GM23248 (cell line): ENCODE measurements at regions not wholly inside any gene's neighbourhood (a gene's known extent, or its start where the extent isn't known, plus 50 kb on each side); places are given as distances from the start of the nearest gene placed in this dataset.
A peak's percentile ranks its signal among the peaks of the same experiment; 100 is the strongest.

Experiments
- DNase-seq: peaks from one replicate; pipeline ENCODE4 v3.0.0-alpha.2; 2015
- H2AFZ ChIP-seq: fragments of 200-600 bp; sonication (generic); 2 replicates; pipeline ENCODE4 v1.6.1; 2016; ENCODE audit warnings: antibody characterized with exemption
- H3F3A ChIP-seq: fragments of 200-600 bp; sonication (generic); 2 replicates; pipeline ENCODE4 v1.6.1; 2016; ENCODE audit warnings: mild to moderate bottlenecking, antibody characterized with exemption, mixed run types; ENCODE audit not compliant: insufficient read depth
- H3K27ac ChIP-seq: fragments of 200-600 bp; sonication (generic); 2 replicates; pipeline ENCODE4 v1.5.1; 2016; ENCODE audit warnings: mild to moderate bottlenecking
- H3K27me3 ChIP-seq: fragments of 200-600 bp; sonication (generic); replicated peaks from 2 replicates; pipeline ENCODE4 v1.6.1; 2016; ENCODE audit warnings: mild to moderate bottlenecking; ENCODE audit not compliant: insufficient read depth
- H3K36me3 ChIP-seq: fragments of 200-600 bp; sonication (generic); 2 replicates; pipeline ENCODE4 v1.6.1; 2016; ENCODE audit warnings: low read depth, mild to moderate bottlenecking
- H3K4me1 ChIP-seq: fragments of 200-600 bp; sonication (generic); 2 replicates; pipeline ENCODE4 v1.6.1; 2016; ENCODE audit warnings: mild to moderate bottlenecking; ENCODE audit not compliant: insufficient read depth
- H3K4me2 ChIP-seq: fragments of 200-600 bp; sonication (generic); one replicate; pipeline ENCODE4 v1.6.1; 2016; ENCODE audit warnings: mild to moderate bottlenecking; ENCODE audit not compliant: unreplicated experiment
- H3K4me3 ChIP-seq: fragments of 200-600 bp; sonication (generic); 2 replicates; pipeline ENCODE4 v1.5.1; 2016; ENCODE audit warnings: mild to moderate bottlenecking
- H3K79me2 ChIP-seq: fragments of 200-600 bp; sonication (generic); 2 replicates; pipeline ENCODE4 v1.6.1; 2016; ENCODE audit warnings: mild to moderate bottlenecking; ENCODE audit not compliant: insufficient read depth
- H3K9ac ChIP-seq: fragments of 200-600 bp; sonication (generic); 2 replicates; pipeline ENCODE4 v1.6.1; 2016; ENCODE audit warnings: mild to moderate bottlenecking
- H3K9me2 ChIP-seq: fragments of 200-600 bp; sonication (generic); 2 replicates; pipeline ENCODE4 v1.6.1; 2016; ENCODE audit warnings: mixed run types, mild to moderate bottlenecking, moderate library complexity; ENCODE audit not compliant: insufficient read depth
- H3K9me3 ChIP-seq: fragments of 200-600 bp; sonication (generic); one replicate; pipeline ENCODE4 v1.6.1; 2017; ENCODE audit warnings: low read depth
- H4K20me1 ChIP-seq: fragments of 200-600 bp; sonication (generic); 2 replicates; pipeline ENCODE4 v1.6.0; 2016; ENCODE audit not compliant: insufficient read depth
- EZH2 ChIP-seq: fragments of 200-600 bp; sonication (generic); IDR thresholded peaks from 2 replicates; pipeline ENCODE4 v1.6.1; 2018; ENCODE audit warnings: antibody characterized with exemption, mild to moderate bottlenecking; ENCODE audit not compliant: insufficient read depth, poor library complexity, severe bottlenecking
- EZH2phosphoT487 ChIP-seq: fragments of 200-600 bp; sonication (generic); IDR thresholded peaks from 2 replicates; pipeline ENCODE4 v1.6.1; 2018; ENCODE audit warnings: antibody characterized with exemption, moderate library complexity, mild to moderate bottlenecking, low read depth; ENCODE audit not compliant: insufficient read depth
- WGBS, 2 experiments: methylation state at CpG; one replicate each; pipeline ENCODE4 v1.1.6; 2015 to 2017; ENCODE audit warnings: low lambda C conversion rate in 2 of 2, low coverage in 1 of 2; ENCODE audit errors: missing lambda C conversion rate in 2 of 2; 5-methylcytosine and 5-hydroxymethylcytosine counted together
- in situ Hi-C: fragments of 300-500 bp; cut with MboI; formaldehyde crosslinking; loops from 2 replicates; pipeline ENCODE4 v1.15.0; 2020

DNA sequence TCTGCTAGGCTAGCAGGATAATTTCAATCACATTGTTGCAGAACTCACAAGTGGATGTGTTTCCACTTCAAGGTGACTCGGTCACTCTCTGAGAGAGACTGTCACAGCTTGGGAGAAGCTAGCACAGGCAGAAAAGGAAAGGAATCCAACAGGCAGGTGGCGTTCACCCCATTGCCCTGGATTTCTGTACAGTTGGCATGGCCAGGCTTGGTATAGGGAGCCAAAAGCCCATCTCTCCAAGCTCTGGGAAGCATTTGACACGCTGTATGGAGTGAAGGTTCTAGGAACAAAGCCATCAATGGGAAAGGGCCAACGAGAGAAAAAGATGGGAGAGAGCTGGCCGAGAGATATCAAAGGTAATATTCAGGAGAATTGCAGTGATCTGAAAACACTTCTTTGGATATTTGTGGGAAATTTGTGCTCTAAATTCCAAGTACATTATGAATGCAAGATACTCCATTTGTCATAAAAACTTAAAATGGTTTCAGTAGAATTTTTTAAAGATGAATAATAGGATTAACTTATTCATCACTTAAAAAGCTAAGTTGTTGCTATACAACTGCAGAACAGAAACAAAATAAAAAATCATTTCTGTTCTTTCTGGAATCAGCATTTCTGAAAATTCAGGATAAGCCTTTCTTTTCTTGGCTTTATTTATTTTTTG is 223.5 kb upstream of the NTM start:
- H3K4me2 ChIP-seq, result peak overlapping the region; percentile 55
- no peaks in the 10 kb centered on the region for H4K20me1 ChIP-seq
- peak overlapping the region; percentile 61 for H2AFZ ChIP-seq
- H3F3A ChIP-seq, result peaks cover 6% of the 10 kb centered on the region; the same call in 1 of the 2 replicates
- peak; percentile 66 for DNase-seq
- no peaks in the 10 kb centered on the region for H3K9me3 ChIP-seq
- H3K79me2 ChIP-seq, result no peaks in the 10 kb centered on the region
- H3K27me3 ChIP-seq, result no peaks in the 10 kb centered on the region
- peaks cover 12% of the 10 kb centered on the region for H3K4me1 ChIP-seq
- H3K4me3 ChIP-seq, result peak overlapping the region; percentile 15; the same call in 1 of the 2 replicates
- H3K27ac ChIP-seq, result peak overlapping the region; percentile 63
- 13 to 14% methylated on average over 5 of the region's 5 CpGs for WGBS, 2 experiments
- TF ChIP-seq EZH2 (no peak), EZH2phosphoT487 (no peak)
- H3K36me3 ChIP-seq, result no peaks in the 10 kb centered on the region
- H3K9ac ChIP-seq, result peak overlapping the region; percentile 55
- in situ Hi-C loops, result no loop called here
- H3K9me2 ChIP-seq, result no peaks in the 10 kb centered on the region

DNA sequence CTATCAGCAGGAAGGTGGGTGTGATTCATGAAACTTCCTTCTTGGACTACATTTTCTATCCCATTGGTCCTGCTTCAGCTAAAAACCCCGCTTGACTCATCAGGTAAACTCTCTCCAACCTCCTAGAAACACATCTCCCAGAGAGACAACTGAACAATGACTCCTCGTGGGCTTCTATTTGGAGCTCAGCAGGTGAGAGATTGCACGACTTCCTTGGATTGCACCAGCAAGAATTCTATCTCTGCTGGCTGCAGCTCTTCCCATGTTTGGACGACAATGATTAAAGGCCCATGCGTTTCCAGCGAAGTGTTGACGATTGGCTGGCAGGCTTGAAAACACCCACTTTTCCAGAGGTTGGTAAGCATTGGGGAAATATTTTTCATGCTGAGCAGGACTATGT is 216.1 kb upstream of the NTM start:
- TF ChIP-seq EZH2 (no peak), EZH2phosphoT487 (no peak)
- Histone ChIP-seq H3K27ac (no peak overlapping the region), H3K9me3 (no peaks in the 10 kb centered on the region), H3K9me2 (no peaks in the 10 kb centered on the region), H3K36me3 (no peaks in the 10 kb centered on the region), H3K79me2 (no peaks in the 10 kb centered on the region), H3K4me1 (no peaks in the 10 kb centered on the region), H3K9ac (no peak overlapping the region), H3K4me2 (no peak overlapping the region), H3K27me3 (no peaks in the 10 kb centered on the region), H3K4me3 (no peak overlapping the region), H3F3A (no peaks in the 10 kb centered on the region), H2AFZ (no peak overlapping the region), H4K20me1 (no peaks in the 10 kb centered on the region)
- 33 to 37% methylated on average over 7 of the region's 7 CpGs for WGBS, 2 experiments
- peak; percentile 6 for DNase-seq
- in situ Hi-C loops, result no loop called here

DNA sequence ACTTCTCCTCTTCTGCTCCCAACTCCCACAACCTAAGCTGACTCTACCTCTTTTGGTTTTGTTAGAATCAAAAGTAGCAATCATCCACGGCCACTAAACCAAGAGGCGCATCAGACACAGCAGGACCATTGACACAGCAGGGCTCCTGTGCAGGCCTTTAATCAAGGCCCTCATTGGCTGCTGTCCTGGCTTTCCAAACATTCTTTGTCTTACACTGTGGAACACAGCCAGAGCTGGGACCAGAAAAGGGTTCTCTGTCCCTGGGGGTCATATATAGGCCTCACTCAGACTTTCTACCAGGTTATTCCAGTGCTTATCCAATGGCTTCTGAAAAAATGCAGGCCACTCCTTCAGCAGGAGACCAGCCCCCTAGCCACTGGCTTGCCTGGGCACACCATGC is 212.7 kb upstream of the NTM start:
- 57% methylated on average over 2 of the region's 2 CpGs for WGBS, 2 experiments
- H3K9me2 ChIP-seq, result no peaks in the 10 kb centered on the region
- in situ Hi-C loops, result no loop called here
- peaks cover 8% of the 10 kb centered on the region for H3K27me3 ChIP-seq
- H3F3A ChIP-seq, result no peaks in the 10 kb centered on the region
- H3K4me1 ChIP-seq, result no peaks in the 10 kb centered on the region
- H3K36me3 ChIP-seq, result no peaks in the 10 kb centered on the region
- H2AFZ ChIP-seq, result no peak overlapping the region
- H3K4me2 ChIP-seq, result no peak overlapping the region
- TF ChIP-seq EZH2phosphoT487 (no peak), EZH2 (no peak)
- no peak overlapping the region for H3K27ac ChIP-seq
- no peak overlapping the region for H3K9ac ChIP-seq
- H3K79me2 ChIP-seq, result no peaks in the 10 kb centered on the region
- H3K9me3 ChIP-seq, result no peaks in the 10 kb centered on the region
- H4K20me1 ChIP-seq, result no peaks in the 10 kb centered on the region
- DNase-seq, result no peak
- no peak overlapping the region for H3K4me3 ChIP-seq

DNA sequence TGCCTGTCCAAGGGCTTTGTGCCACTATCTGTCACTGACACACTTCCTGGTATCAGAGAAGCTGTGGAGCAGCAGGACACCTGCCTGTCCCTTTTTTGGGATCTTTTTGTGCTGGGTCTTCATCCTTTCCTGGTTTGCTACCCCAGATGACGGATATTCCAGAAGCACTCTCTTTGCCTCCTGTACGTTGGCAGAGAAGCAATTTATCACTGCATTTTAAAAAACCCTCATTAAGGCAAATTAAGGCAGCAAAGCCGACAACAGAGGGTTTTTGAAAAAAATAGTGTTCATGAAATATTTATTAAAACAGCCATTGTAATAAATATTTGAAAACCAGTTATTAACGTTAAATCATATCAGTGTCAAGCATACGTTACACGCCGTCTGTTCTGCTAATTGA is 209.6 kb upstream of the NTM start:
- WGBS, 2 experiments, result 35 to 39% methylated on average over 7 of the region's 7 CpGs
- Histone ChIP-seq H3K9me2 (no peaks in the 10 kb centered on the region), H3K27ac (no peak overlapping the region), H3K79me2 (no peaks in the 10 kb centered on the region), H3K27me3 (peaks cover 8% of the 10 kb centered on the region), H3K4me1 (no peaks in the 10 kb centered on the region), H3K4me3 (no peak overlapping the region), H4K20me1 (no peaks in the 10 kb centered on the region), H2AFZ (no peak overlapping the region), H3K4me2 (no peak overlapping the region), H3K9ac (no peak overlapping the region), H3F3A (no peaks in the 10 kb centered on the region), H3K9me3 (no peaks in the 10 kb centered on the region), H3K36me3 (no peaks in the 10 kb centered on the region)
- in situ Hi-C loops, result no loop called here
- DNase-seq, result no peak
- TF ChIP-seq EZH2, result no peak
- TF ChIP-seq EZH2phosphoT487, result no peak
